Nephron (organoid): ENCODE measurements at regions not wholly inside any gene's neighbourhood (a gene's known extent, or its start where the extent isn't known, plus 50 kb on each side); places are given as distances from the start of the nearest gene placed in this dataset.

ENCODE experiments used
- H3K27ac Mint-ChIP-seq, 3 experiments: 2 replicates each; pipeline ENCODE4 v1.8.0; 2020; ENCODE audit warnings: mixed read lengths in 3 of 3, mild to moderate bottlenecking in 2 of 3, moderate library complexity in 1 of 3
- H3K27me3 Mint-ChIP-seq: 2 replicates; pipeline ENCODE4 v1.8.0; 2021; ENCODE audit warnings: low read depth, mild to moderate bottlenecking, moderate library complexity, mixed read lengths
- H3K36me3 Mint-ChIP-seq: 2 replicates; pipeline ENCODE4 v1.8.0; 2020; ENCODE audit warnings: low read depth, mixed read lengths
- H3K4me1 Mint-ChIP-seq: 2 replicates; pipeline ENCODE4 v1.8.0; 2020; ENCODE audit warnings: mixed read lengths
- H3K4me3 Mint-ChIP-seq, 3 experiments: 2 replicates each; pipeline ENCODE4 v1.8.0; 2020; ENCODE audit warnings: mild to moderate bottlenecking in 3 of 3, mixed read lengths in 3 of 3, moderate library complexity in 2 of 3
- H3K9me3 Mint-ChIP-seq: 2 replicates; pipeline ENCODE4 v1.8.0; 2020; ENCODE audit warnings: mixed read lengths
- TF ChIP-seq, protein P1 (sequence below), 3 experiments: fragments of 200-600 bp; sonication (generic); IDR thresholded peaks; one replicate each; pipeline ENCODE4 v1.5.0; 2021; ENCODE audit warnings: antibody characterized with exemption in 3 of 3; ENCODE audit not compliant: unreplicated experiment in 3 of 3

DNA sequence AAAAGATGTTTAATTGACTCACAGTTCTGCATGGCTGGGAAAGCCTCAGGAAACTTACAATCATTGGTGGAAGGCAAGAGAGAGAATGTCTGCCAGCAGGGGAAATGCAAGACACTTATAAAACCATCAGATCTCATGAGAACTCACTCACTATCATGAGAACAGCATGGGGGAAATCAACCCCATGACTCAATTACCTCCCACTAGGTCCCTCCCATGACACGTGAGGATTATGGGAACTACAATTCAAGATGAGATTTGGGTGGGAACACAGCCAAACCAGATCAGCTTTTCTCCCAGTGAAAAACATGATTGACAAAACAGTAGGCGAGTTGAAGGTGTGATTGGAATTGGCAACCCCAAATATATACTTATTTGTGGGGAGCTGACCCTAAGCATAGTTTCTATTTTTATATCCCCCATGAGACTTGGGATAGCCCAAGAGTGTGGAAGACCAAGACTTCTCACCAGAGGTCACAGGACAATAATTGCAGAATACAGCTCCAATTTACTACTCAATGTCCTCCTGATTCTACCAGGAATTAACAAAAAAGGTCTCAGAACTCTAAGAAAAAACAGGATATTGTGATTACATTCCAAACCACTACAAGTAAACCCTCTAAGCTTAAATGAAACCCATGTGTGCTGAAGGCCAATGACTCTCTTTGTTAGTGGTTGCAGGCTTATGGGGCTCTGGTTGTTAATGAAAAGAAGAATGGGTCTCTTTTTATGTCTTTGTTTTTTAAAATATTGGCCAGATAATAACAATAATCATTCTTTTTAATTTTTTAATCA lies 96.1 kb upstream of the PIK3C3 start:
- no peaks in the 10 kb centered on the region for H3K9me3 Mint-ChIP-seq
- peaks cover 4% of the 10 kb centered on the region for H3K27me3 Mint-ChIP-seq
- no peak overlapping the region for H3K4me3 Mint-ChIP-seq
- no peaks in the 10 kb centered on the region for H3K36me3 Mint-ChIP-seq
- TF ChIP-seq, protein P1, sequence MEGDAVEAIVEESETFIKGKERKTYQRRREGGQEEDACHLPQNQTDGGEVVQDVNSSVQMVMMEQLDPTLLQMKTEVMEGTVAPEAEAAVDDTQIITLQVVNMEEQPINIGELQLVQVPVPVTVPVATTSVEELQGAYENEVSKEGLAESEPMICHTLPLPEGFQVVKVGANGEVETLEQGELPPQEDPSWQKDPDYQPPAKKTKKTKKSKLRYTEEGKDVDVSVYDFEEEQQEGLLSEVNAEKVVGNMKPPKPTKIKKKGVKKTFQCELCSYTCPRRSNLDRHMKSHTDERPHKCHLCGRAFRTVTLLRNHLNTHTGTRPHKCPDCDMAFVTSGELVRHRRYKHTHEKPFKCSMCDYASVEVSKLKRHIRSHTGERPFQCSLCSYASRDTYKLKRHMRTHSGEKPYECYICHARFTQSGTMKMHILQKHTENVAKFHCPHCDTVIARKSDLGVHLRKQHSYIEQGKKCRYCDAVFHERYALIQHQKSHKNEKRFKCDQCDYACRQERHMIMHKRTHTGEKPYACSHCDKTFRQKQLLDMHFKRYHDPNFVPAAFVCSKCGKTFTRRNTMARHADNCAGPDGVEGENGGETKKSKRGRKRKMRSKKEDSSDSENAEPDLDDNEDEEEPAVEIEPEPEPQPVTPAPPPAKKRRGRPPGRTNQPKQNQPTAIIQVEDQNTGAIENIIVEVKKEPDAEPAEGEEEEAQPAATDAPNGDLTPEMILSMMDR (IDR thresholded peaks at IDR 0.05; ENCODE audit: unreplicated experiment in 3 of 3): no peak
- no peak overlapping the region for H3K27ac Mint-ChIP-seq
- H3K4me1 Mint-ChIP-seq: no peaks in the 10 kb centered on the region

DNA sequence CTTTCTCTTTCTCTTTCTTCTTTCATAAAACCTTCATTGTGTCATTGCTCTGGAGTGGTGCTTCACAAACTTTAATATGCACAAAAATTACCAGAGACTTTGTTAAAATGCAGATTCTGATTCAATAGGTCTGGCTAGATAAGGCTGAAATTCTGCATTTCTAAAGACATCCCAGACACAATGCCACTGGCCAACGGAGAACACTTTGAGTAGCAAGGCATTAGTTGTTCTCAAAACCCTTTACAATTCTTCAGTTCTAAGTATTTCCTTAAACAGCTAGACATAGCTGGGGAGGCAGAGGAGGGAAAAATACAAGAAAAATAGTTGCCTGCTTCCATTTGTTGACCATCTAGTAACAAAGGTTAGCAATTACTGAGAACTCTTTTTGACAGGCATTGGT lies 101.8 kb upstream of the PIK3C3 start:
- TF ChIP-seq, protein P1 (IDR thresholded peaks at IDR 0.05; ENCODE audit: unreplicated experiment in 3 of 3): no peak
- Mint-ChIP-seq H3K27ac (no peak overlapping the region), H3K27me3 (no peaks in the 10 kb centered on the region), H3K36me3 (no peaks in the 10 kb centered on the region), H3K9me3 (no peaks in the 10 kb centered on the region), H3K4me3 (no peak overlapping the region), H3K4me1 (no peaks in the 10 kb centered on the region)

DNA sequence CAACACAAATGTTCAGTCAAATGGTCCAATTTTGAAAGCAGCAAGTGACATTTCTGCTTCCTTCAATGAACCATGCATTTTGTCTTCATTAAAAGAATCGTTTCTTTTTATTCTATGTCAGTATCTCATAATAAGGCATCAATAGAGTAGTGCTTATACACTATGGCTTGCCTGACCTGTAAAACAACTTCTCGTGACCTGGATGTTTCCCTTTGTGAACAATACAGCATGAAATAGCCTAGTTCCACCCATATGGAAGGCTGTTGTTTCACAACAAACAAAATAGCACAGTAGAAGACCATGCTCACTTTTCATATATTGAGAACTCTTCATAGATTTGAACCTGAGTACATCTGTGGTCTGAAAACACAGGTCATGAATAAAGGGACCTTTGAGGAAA lies 104.3 kb upstream of the PIK3C3 start:
- Mint-ChIP-seq H3K36me3 (no peaks in the 10 kb centered on the region), H3K27ac (no peak overlapping the region), H3K4me1 (no peaks in the 10 kb centered on the region), H3K4me3 (no peak overlapping the region), H3K27me3 (no peaks in the 10 kb centered on the region), H3K9me3 (no peaks in the 10 kb centered on the region)
- TF ChIP-seq, protein P1 (IDR thresholded peaks at IDR 0.05; ENCODE audit: unreplicated experiment in 3 of 3): no peak

DNA sequence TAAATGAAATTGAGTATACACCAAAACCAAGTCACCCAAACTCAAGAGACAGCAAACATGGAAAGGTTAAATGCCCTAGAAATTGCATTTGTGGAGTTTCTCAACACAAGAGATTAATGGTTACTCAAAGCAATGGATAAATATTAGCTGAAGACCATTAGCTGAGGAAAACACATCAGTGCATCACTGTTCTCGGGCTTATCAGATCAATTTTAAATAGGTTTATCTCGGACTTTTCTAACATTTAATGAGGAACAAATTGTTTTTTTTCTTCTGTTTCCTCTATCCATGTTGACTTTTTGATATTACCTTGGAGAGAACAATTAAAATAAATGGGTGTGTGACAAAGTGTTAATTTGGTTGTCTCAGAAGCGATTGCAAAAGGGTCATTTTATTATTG lies 105.4 kb upstream of the PIK3C3 start:
- H3K27ac Mint-ChIP-seq: no peak overlapping the region
- no peaks in the 10 kb centered on the region for H3K27me3 Mint-ChIP-seq
- no peak overlapping the region for H3K4me3 Mint-ChIP-seq
- no peaks in the 10 kb centered on the region for H3K9me3 Mint-ChIP-seq
- no peaks in the 10 kb centered on the region for H3K4me1 Mint-ChIP-seq
- no peaks in the 10 kb centered on the region for H3K36me3 Mint-ChIP-seq
- TF ChIP-seq, protein P1 (IDR thresholded peaks at IDR 0.05; ENCODE audit: unreplicated experiment in 3 of 3): no peak

DNA sequence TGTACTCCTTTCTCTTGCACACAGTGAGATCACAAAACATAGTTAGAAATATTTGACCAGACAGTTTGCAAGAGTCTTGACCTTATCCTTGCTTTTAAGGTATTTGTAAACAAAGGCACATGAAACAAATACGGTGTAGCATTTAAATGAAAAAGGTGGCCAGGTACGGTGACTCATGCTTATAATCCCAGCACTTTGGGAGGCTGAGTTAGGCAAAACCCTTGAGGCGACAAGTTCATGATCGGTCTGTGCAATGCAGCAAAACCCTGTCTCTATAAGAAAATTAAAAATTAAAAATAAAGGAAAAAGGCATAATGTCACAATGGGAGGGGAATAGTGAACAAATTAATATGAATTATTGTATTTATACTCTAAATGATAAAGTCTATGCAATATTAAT lies 109.5 kb upstream of the PIK3C3 start:
- Mint-ChIP-seq H3K36me3 (no peaks in the 10 kb centered on the region), H3K4me1 (no peaks in the 10 kb centered on the region), H3K9me3 (no peaks in the 10 kb centered on the region), H3K27me3 (no peaks in the 10 kb centered on the region), H3K27ac (no peak overlapping the region), H3K4me3 (no peak overlapping the region)
- TF ChIP-seq, protein P1 (IDR thresholded peaks at IDR 0.05; ENCODE audit: unreplicated experiment in 3 of 3): no peak

DNA sequence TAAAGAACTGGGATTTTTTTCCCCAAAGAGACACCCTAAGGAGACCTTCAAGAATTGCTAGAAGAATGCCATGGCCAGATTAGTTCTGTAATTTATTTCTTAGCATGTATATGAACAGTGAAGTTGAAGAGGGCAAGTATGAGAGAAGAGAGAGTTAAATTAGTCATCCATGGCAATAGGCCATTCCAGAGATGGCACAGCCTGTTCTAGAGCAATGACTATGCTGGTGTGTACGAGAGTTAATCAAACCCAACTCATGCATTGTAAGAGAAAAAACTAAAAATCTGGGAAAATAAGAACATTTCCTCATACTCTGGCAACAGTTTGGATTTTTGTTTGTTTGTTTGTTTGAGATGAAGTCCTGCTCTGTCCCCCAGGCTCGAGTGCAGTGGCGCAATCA lies 112.1 kb upstream of the PIK3C3 start:
- Mint-ChIP-seq H3K36me3 (no peaks in the 10 kb centered on the region), H3K4me1 (no peaks in the 10 kb centered on the region), H3K27me3 (no peaks in the 10 kb centered on the region), H3K27ac (no peak overlapping the region), H3K9me3 (no peaks in the 10 kb centered on the region), H3K4me3 (no peak overlapping the region)
- TF ChIP-seq, protein P1 (IDR thresholded peaks at IDR 0.05; ENCODE audit: unreplicated experiment in 3 of 3): no peak
